Naive B cell (primary cell): ENCODE measurements at regions not wholly inside any gene's neighbourhood (a gene's known extent, or its start where the extent isn't known, plus 50 kb on each side); places are given as distances from the start of the nearest gene placed in this dataset.
A peak's percentile ranks its signal among the peaks of the same experiment; 100 is the strongest.

Experiments used
- ATAC-seq, 2 donors: fragments of 150-1000 bp; cut with Tn5 transposase; 2 replicates each; pipeline ENCODE4 v1.10.0; 2021; ENCODE audit warnings: low read depth in 2 of 2, mild to moderate bottlenecking in 2 of 2, moderate library complexity in 2 of 2
- DNase-seq: peaks from one replicate; pipeline ENCODE4 v3.0.0; 2022
- H3K27ac Mint-ChIP-seq, 6 donors: one replicate each; pipeline ENCODE4 v1.8.0; 2020 to 2022; ENCODE audit warnings: mild to moderate bottlenecking in 6 of 6, mixed read lengths in 6 of 6, moderate library complexity in 5 of 6, inconsistent platforms in 2 of 6
- H3K27me3 Mint-ChIP-seq, 3 donors: one replicate each; pipeline ENCODE4 v1.8.0; 2021 to 2022; ENCODE audit warnings: mixed read lengths in 3 of 3, mild to moderate bottlenecking in 1 of 3
- H3K36me3 Mint-ChIP-seq, 2 donors: one replicate each; pipeline ENCODE4 v1.8.0; 2020 to 2022; ENCODE audit warnings: mixed read lengths in 2 of 2, inconsistent platforms in 1 of 2, mild to moderate bottlenecking in 1 of 2
- H3K4me1 Mint-ChIP-seq, 3 donors: one replicate each; pipeline ENCODE4 v1.8.0; 2020 to 2022; ENCODE audit warnings: mixed read lengths in 3 of 3, inconsistent platforms in 1 of 3, mild to moderate bottlenecking in 1 of 3, moderate library complexity in 1 of 3
- H3K4me3 Mint-ChIP-seq, 8 donors: one replicate each; pipeline ENCODE4 v1.8.0; 2020 to 2022; ENCODE audit warnings: mild to moderate bottlenecking in 8 of 8, mixed read lengths in 8 of 8, moderate library complexity in 8 of 8, inconsistent platforms in 2 of 8
- H3K9me3 Mint-ChIP-seq, 7 donors: one replicate each; pipeline ENCODE4 v1.8.0; 2020 to 2022; ENCODE audit warnings: mixed read lengths in 7 of 7, mild to moderate bottlenecking in 5 of 7, inconsistent platforms in 2 of 7, moderate library complexity in 1 of 7

DNA sequence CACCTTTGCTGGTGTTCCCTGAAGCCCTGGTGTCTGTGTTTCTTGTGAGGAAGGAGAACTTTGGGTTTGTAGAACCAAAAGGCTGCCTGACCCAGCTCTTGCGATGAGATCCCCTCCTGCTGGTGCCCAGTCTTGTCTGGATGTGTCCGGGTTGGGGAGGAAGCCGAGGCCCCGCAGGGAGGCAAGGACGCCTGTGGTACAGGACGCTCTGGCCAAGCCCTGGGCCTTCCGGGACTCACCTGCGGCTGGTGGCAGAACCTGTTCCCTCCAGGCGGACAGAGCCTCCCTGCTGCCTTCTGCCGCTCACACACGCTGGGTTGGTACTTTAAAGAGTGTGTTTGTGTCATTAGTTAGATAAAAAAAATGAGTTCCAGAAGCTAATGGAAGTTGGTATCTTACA, 616.2 kb downstream of the GALR1 start:
- DNase-seq (no peak), ATAC-seq (no peak)
- no peak overlapping the region for H3K27ac Mint-ChIP-seq
- no peak overlapping the region for H3K4me3 Mint-ChIP-seq
- peaks cover 0 to 10% (median 0%) of the 10 kb centered on the region in 7 donors for H3K9me3 Mint-ChIP-seq
- H3K4me1 Mint-ChIP-seq: no peaks in the 10 kb centered on the region
- H3K27me3 Mint-ChIP-seq: peaks cover 0 to 13% (median 0%) of the 10 kb centered on the region in 3 donors
- no peaks in the 10 kb centered on the region for H3K36me3 Mint-ChIP-seq

DNA sequence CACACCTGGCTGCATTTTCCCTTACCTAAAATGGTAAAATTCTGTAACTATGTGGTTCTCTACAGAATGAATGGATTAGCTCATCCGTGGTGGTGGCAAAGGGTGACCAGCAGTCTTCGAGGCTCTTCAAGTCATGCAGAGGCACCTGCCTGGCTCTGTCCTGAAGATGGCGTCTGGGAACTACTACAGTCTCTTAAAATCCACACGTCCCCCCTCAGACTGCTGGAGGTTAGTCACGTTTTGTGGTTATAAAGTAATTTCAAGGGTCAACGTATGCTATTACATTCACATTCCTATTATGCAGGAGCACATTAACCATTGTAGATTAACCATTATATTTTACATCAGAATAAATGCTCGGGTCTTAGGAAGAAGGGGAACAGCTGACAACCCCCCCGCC, 616.7 kb downstream of the GALR1 start:
- DNase-seq (no peak), ATAC-seq (no peak)
- H3K9me3 Mint-ChIP-seq: peaks cover 0 to 10% (median 0%) of the 10 kb centered on the region in 7 donors
- H3K27ac Mint-ChIP-seq: no peak overlapping the region
- H3K36me3 Mint-ChIP-seq: no peaks in the 10 kb centered on the region
- no peaks in the 10 kb centered on the region for H3K4me1 Mint-ChIP-seq
- no peak overlapping the region for H3K4me3 Mint-ChIP-seq
- peaks cover 0 to 13% (median 0%) of the 10 kb centered on the region in 3 donors for H3K27me3 Mint-ChIP-seq

DNA sequence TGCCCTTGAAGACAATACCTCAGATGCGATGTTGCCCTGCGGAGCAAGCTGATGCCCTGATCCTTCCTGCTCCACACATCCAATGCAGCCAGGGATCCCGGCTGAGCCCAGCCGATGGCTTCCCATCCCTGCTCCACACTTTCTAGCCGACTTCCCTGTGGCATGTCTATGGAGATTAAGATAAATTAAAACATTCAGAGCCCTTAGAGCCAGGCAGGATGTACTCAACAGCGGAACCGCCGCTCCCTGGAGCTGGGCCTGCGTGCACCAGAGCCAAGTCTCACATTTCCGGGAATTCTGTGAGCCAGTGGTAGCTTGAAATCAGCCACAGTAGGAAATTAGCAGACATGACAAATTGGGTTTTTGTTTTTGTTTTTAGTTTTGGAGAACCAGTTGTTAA, 620.6 kb downstream of the GALR1 start:
- Mint-ChIP-seq H3K4me3 (no peak overlapping the region), H3K9me3 (peaks cover 0 to 10% (median 0%) of the 10 kb centered on the region in 7 donors), H3K4me1 (no peaks in the 10 kb centered on the region), H3K36me3 (no peaks in the 10 kb centered on the region), H3K27ac (no peak overlapping the region), H3K27me3 (peaks cover 0 to 13% (median 4%) of the 10 kb centered on the region in 3 donors)
- no peak for DNase-seq
- no peak for ATAC-seq

DNA sequence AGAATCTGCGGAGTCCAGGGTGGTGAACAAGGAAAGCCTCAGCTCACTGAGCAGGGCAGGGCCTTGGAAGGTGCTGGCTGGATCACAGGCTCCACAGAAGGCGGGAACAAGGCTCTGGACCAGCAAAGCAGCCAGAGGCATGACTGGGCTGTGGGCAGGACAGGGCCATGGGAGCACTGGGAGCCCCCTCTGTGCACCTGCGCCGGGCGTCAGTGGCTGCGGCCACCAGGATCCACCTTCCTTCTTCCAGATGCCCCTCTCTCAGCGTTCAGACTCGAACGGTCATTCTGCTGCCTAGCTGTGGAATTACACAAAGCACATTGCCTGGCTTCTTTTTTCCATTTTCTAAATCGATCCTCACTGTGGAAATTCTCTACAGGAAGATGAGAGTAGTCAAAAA, 621.2 kb downstream of the GALR1 start:
- DNase-seq (no peak), ATAC-seq (no peak)
- Mint-ChIP-seq H3K4me1 (no peaks in the 10 kb centered on the region), H3K4me3 (no peak overlapping the region), H3K27me3 (peaks cover 0 to 13% (median 4%) of the 10 kb centered on the region in 3 donors), H3K36me3 (no peaks in the 10 kb centered on the region), H3K27ac (no peak overlapping the region), H3K9me3 (peaks cover 0 to 10% (median 0%) of the 10 kb centered on the region in 7 donors)

DNA sequence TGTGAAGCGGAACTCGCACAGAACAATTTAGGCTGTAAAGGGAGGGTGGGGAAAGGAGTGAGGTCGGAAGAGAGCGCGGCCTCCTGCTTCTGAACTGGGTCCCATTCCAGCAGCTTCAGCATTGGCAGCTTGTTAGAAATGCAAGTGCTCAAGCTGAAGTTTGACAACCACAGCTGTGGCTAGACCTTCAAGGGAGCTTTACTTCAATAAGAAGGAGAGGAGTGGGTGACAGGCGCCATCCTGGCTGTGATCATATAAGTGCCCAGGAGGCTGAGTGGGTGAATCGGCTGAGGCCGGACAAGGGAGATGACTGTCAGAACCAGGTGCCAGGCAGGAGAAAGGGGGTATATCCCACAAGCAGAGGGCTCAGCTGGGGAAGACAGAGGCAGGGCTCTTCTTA, 622.5 kb downstream of the GALR1 start:
- peak overlapping the region in 1 of 6 donors; percentile 56 for H3K27ac Mint-ChIP-seq
- H3K27me3 Mint-ChIP-seq: peaks cover 0 to 13% (median 4%) of the 10 kb centered on the region in 3 donors
- no peaks in the 10 kb centered on the region for H3K4me1 Mint-ChIP-seq
- DNase-seq (no peak), ATAC-seq (no peak)
- H3K4me3 Mint-ChIP-seq: no peak overlapping the region
- no peaks in the 10 kb centered on the region for H3K36me3 Mint-ChIP-seq
- peaks cover 0 to 10% (median 0%) of the 10 kb centered on the region in 7 donors for H3K9me3 Mint-ChIP-seq

DNA sequence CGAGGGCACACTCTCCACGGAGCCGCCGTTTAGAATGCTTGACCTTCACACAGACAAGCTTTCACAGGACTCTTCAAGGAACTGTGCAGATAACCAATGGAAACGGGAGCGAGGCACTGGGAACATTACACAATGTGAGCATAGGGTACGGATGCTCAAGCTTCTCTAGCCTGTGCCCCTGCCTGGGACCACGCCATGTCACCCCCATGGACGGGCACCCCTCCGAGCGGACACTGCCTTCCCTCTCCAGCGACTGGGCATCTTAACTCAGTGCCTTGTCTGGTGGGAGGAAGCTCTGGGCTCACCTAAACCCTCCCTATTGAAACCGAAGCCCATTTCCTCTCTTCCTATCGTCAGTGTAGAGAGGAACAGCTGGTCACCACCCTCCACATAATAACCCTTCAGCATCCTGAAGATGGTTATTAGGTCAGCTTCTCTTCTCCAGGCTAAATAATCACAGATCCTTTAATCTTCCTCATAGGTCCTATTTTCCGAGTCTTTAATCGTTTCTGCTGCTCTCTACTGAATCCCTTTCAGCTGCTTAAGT, 626.7 kb downstream of the GALR1 start:
- ATAC-seq: no peak
- Mint-ChIP-seq H3K36me3 (no peaks in the 10 kb centered on the region), H3K27me3 (peaks cover under 1 to 5% (median 4%) of the 10 kb centered on the region in 3 donors), H3K9me3 (peaks cover 0 to 3% (median 0%) of the 10 kb centered on the region in 7 donors), H3K4me3 (no peak overlapping the region), H3K27ac (no peak overlapping the region), H3K4me1 (no peaks in the 10 kb centered on the region)
- DNase-seq: no peak

DNA sequence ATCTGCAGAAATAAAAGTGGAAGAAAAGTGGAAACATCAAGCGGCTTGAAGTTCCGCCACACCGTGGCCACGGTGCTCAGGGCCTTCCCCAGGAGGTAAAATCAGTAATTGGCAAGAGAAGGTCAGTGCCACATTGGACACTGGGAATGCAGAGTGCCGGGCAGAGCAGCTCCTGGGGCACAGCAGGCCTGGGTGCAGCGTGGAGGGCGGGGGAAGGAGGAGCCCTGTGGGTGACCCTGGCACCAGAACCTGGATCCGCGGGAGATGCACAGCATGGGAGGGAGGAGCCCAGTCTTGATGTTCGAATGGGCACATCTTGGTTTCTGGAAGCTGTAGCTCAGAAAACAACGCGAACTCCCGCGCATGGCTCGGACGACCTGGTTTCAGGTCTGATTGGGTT, 630.2 kb downstream of the GALR1 start:
- H3K4me3 Mint-ChIP-seq: no peak overlapping the region
- no peak overlapping the region for H3K27ac Mint-ChIP-seq
- ATAC-seq (no peak), DNase-seq (no peak)
- peaks cover 5 to 8% (median 5%) of the 10 kb centered on the region in 3 donors for H3K27me3 Mint-ChIP-seq
- H3K9me3 Mint-ChIP-seq: peaks cover 0 to 5% (median 0%) of the 10 kb centered on the region in 7 donors
- H3K36me3 Mint-ChIP-seq: no peaks in the 10 kb centered on the region
- H3K4me1 Mint-ChIP-seq: no peaks in the 10 kb centered on the region

DNA sequence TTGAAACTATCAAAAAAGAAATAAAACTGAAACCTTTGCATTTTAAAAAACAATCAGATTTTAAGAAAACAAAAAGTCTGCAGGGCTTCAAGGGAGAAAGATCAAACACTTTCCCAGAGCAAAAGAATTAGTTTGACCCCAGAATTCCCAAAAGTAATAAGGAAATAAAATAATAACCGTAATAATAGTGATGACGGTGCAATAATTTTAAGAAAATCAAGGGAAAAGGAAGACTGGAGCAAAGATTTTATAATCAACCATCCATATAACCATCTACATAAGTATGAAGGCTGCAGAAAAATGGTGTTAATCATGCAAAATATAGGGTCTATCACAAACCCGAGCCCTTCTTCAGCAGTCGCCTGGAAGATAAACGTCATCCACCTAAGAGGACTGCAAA, 634.8 kb downstream of the GALR1 start:
- H3K36me3 Mint-ChIP-seq: no peaks in the 10 kb centered on the region
- no peak overlapping the region for H3K27ac Mint-ChIP-seq

DNA sequence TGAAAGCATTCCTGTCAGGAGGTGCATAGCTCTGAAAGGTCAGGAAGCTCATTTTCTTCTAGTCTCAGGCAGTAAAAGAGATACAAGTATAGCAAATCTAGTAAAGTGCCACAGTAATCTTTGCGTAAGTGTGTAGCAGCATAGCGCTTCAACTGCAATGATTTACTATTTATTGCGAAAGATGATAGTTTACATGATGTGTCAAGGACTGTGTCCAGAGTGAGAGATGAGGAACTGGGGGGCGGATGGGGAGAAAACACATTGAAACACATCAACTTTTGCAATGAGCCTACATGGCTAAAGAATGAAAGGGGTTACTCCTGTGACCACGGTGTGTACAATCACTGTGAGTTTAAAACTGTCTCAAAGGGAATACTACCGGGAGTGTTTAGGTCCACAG, 644.4 kb downstream of the GALR1 start:
- no peak overlapping the region for H3K4me3 Mint-ChIP-seq
- ATAC-seq: no peak

More for the DNA sequence above, 634.8 kb downstream of the GALR1 start:
- Mint-ChIP-seq H3K27me3 (peaks cover 4 to 8% (median 5%) of the 10 kb centered on the region in 3 donors), H3K4me1 (no peaks in the 10 kb centered on the region), H3K9me3 (peaks cover 0 to 5% (median 0%) of the 10 kb centered on the region in 7 donors), H3K4me3 (no peak overlapping the region)
- no peak for DNase-seq
- no peak for ATAC-seq

DNA sequence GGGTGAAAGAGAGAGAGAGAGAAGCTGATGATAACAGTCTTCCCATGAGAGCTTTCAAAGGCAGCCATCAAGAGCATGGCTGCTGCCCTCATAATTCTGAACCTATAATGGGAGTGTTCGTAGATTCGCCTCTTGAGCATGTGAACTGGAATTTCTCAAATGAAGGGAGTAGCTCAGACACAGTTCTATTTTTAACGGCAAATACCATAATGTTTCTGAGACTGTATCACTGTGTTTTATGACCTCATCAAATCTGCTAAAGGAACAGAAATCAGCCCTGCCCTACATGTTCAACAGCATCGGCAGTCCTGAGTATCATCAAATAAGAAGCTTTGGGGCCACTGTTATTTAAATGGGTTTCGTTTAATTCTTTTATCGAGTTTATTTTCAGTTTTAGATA, 645.6 kb downstream of the GALR1 start:
- ATAC-seq (no peak), DNase-seq (no peak)
- H3K36me3 Mint-ChIP-seq: no peaks in the 10 kb centered on the region
- H3K4me1 Mint-ChIP-seq: peaks cover 0 to 3% (median 2%) of the 10 kb centered on the region in 3 donors
- H3K27ac Mint-ChIP-seq: no peak overlapping the region
- H3K9me3 Mint-ChIP-seq: peaks cover 0 to 6% (median 1%) of the 10 kb centered on the region in 7 donors
- peaks cover 15 to 29% (median 27%) of the 10 kb centered on the region in 3 donors for H3K27me3 Mint-ChIP-seq
- no peak overlapping the region for H3K4me3 Mint-ChIP-seq

More for the DNA sequence above, 644.4 kb downstream of the GALR1 start:
- Mint-ChIP-seq H3K27me3 (peaks cover 15 to 21% (median 18%) of the 10 kb centered on the region in 3 donors), H3K36me3 (no peaks in the 10 kb centered on the region), H3K9me3 (peaks cover 0 to 6% (median 1%) of the 10 kb centered on the region in 7 donors), H3K4me1 (no peaks in the 10 kb centered on the region), H3K27ac (no peak overlapping the region)
- DNase-seq: no peak

DNA sequence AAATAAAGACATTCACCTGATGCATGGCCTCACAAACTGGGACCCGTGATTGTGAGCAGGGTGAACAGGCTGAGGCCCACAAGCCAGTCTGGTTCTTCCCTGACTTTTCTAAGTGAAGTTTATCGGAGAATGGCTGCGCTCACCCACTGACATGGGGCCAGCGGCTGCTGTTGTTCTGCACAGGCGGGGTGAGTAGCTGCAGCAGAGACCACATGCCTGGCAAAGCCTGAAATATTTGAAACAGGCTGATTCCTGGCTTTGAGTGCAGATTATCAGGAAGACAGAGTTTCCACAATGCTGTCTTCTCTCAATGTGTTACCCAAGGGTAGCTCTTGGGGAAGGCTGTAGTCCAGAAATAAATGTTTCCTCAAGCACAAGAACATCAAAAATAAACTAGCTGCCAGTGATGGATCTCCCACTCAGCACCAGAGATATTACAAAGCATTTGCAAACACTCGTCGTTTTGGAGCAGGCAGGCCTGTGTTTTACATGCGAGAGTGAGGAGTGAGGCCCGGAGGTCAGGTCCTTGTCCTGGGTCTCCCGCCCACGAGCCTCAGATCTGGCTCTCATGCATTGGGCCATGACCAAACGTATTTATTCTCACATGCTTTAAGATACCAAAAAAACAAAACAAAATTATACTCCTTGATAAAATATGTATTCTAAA, 647.1 kb downstream of the GALR1 start:
- no peaks in the 10 kb centered on the region for H3K36me3 Mint-ChIP-seq
- peaks cover 0 to 1% (median 0%) of the 10 kb centered on the region in 7 donors for H3K9me3 Mint-ChIP-seq
- peaks cover 20 to 29% (median 27%) of the 10 kb centered on the region in 3 donors for H3K27me3 Mint-ChIP-seq
- no peak overlapping the region for H3K4me3 Mint-ChIP-seq
- peaks cover 0 to 3% (median 2%) of the 10 kb centered on the region in 3 donors for H3K4me1 Mint-ChIP-seq
- H3K27ac Mint-ChIP-seq: no peak overlapping the region
- DNase-seq (no peak), ATAC-seq (no peak)

DNA sequence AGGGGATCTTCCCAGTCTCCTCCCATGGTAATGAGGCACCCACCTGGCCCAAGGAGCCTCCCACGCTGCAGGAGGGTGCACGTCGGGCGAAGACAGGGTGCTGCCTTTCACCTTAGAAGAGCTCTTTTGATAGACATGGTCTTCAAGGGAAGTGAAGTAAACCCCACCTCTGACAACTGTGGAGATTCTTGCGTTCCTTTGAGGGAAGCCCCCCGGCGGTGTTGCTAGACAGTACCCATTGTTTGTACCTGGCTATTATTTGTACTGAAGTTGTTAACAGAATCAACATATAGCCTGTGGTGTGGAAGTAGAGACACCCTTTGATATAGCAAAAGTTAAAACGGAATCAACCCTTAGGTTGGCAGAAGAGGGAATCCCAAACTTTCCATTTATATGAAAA, 648.0 kb downstream of the GALR1 start:
- DNase-seq (no peak), ATAC-seq (no peak)
- peaks cover 20 to 29% (median 27%) of the 10 kb centered on the region in 3 donors for H3K27me3 Mint-ChIP-seq
- H3K4me3 Mint-ChIP-seq: no peak overlapping the region
- H3K9me3 Mint-ChIP-seq: peaks cover 0 to 1% (median 0%) of the 10 kb centered on the region in 7 donors
- H3K4me1 Mint-ChIP-seq: peaks cover 0 to 3% (median 2%) of the 10 kb centered on the region in 3 donors
- no peak overlapping the region for H3K27ac Mint-ChIP-seq
- H3K36me3 Mint-ChIP-seq: no peaks in the 10 kb centered on the region

DNA sequence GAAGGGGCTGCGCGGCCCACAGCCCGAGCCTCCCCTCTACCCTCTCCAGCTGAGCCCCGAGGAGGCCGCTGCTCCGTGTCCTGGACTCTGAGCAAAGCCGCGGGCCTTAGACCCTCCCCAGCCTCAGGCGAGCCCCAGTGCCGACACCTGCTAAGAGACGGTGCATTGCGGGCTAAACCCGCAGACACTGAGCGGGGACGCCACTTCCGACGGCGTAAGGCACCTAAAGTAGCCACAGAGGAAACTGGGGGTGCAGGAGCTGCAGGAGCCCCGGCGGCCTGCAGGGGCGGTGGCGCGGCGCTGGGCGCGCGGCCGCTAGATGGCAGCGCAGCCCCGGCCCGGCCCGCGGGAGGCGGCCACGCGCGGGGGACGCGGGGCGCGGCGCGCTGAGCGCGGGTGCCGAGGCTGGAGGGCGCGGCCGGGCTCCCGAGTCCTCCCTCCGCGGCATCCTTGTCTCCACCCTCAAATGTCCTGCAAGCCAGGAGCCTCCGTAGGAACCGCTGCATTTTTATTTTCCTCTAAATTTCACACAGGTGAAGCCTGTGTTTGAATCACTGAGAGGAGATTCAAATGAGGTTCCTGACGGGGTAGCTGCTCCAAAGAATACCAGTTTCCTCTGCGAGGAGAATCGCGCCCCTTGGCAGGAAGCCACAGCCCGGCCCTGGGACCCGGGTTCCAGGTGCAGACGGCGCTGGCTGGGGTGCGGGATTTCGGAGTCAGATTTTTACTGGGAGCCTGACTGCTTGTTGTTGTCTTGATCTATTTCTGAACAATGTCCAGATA, 650.5 kb downstream of the GALR1 start:
- ATAC-seq (peak; percentile 92 to 96), DNase-seq (peak; percentile 41)
- H3K4me1 Mint-ChIP-seq: peaks cover 0 to 3% (median 2%) of the 10 kb centered on the region in 3 donors
- peaks cover 14 to 22% (median 14%) of the 10 kb centered on the region in 3 donors for H3K27me3 Mint-ChIP-seq
- no peaks in the 10 kb centered on the region for H3K36me3 Mint-ChIP-seq
- H3K4me3 Mint-ChIP-seq: peak overlapping the region in 6 of 8 donors; percentile 28 to 84 (median 48)
- H3K9me3 Mint-ChIP-seq: no peaks in the 10 kb centered on the region
- H3K27ac Mint-ChIP-seq: no peak overlapping the region
